AML-193 (cell line): ENCODE measurements at regions not wholly inside any gene's neighbourhood (a gene's known extent, or its start where the extent isn't known, plus 50 kb on each side); places are given as distances from the start of the nearest gene placed in this dataset.
"Not testable (repeated sequence)": the region's sequence is repeated elsewhere in the genome, so short reads cannot be mapped to it uniquely, and the experiment has no call there.

ENCODE experiments used
- DNase-seq, 2 experiments: peaks; one replicate each; lab custom pipeline; 2025; lab: John Stamatoyannopoulos, UW

DNA sequence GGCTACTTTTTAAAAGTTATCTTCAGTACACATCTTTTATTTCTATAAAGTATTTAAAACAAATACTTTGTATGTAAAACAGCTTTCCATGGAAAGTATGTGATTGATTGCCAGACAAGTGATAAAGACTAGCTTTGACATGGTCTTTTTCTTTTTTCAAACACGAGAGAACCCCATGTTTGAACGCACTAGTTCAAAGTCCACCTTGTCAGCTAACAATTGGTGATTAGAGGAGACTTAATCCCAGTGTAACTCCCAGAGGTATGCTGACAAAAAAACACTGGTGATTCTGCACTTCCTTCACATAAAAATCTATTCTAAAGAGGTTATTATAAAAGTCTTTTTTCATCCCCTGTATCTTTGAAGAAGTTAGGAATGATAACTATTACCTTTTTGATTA lies 438.1 kb downstream of the GJA1 start:
- DNase-seq, result no peak

DNA sequence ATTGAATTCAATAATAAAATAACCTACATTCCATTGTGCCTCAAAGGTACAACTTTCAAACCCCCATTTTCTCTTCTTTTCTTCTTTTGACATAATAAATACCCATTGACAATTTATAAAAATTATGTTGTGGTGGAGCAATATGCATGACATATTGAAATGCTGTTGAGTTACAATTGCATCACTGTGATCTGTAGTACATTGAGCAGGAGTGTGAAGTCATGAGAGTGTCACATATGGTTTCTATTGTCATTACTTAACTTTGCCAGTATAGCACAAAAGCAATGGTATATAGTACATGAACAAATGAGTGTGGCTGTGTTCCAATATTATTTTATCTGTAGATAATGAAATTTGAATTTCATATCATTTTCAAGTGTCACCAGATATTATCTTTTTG lies 441.3 kb downstream of the GJA1 start:
- DNase-seq, result no peak

DNA sequence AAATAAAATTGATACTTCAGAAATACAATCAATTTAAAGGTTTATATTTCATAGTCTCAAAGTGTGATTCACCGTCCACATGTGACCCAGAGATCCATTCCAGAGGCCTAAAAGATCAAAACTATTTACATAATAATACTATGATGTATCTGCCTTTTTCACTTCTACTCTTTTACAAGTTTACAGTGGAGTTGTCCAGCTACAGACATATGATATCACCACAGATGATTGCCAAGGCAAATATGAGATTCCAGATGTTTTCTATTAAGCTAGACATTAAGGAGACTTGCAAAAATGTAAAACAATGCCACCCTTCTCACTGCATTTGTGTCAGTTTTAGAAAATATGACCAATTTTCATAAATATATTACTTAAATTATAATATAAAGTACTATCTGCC lies 443.7 kb downstream of the GJA1 start:
- DNase-seq, result no peak

DNA sequence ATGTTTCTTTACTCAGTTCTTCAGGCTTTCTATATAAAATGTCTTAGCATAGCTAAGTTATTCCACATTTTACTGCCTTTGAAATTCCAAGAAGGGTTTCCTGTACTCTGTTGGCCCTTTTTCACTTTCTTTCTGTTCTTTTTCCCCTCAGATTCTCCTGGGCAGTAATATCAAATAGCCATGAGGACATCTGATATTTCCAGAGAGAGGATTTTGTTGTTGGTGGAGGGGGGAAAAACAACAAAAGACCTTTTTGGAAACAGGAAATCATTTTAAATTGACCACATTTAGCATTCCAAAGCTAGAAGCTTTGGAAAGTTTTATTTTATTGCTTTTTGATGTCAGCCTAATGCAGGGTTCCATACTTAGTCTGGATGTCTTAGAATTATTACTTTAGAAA lies 445.4 kb downstream of the GJA1 start:
- no peak for DNase-seq

DNA sequence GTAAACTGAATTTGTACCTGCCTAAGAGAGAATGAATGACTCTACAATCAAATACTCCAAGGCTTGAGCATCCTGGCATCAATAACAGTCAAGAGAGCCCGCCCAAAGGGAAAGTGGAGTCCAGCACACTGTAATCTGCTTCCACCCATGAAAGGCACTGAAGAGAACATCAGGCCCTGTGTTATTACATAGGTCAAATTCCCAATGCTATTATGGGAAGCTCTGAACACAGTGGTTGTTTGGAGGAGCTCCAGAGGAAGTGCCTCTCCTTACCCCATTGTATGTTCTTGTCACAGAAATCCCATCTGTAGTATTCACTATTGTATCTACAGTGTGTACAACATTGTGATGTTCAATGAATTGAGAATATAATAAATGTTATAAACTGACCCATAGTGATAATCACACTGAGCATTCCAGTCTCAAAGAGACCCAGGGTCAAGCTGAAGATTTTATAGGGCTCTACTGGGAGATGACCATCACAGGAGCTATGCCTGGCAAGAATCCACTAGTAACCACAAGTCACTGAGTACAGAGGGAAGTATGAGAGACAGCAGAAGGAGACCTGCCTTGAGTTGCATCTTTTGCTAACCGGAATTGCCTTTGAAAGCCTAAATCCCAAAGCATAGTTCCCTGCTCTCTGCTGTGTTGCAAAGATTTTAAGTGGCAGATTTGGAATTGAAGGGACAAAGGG lies 446.7 kb downstream of the GJA1 start:
- no peak for DNase-seq

DNA sequence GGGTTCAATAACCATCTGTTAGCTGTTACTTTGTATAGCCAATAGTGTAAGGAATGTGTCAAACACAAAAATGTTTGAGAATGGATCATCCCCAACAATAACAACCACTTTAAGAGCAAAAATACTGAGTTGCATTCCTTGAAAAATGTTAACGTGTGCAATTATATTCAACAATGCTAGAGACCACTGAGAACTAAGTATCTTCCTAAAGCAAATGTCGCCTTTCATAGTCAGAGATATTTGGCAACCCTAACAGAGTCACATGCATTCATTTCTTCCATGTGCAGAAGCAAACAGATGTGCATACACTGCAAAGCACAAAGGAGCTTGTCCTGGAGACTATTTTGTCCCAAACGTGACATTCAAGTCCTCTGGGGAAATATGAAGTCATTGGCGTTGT lies 448.6 kb downstream of the GJA1 start:
- DNase-seq, result no peak

DNA sequence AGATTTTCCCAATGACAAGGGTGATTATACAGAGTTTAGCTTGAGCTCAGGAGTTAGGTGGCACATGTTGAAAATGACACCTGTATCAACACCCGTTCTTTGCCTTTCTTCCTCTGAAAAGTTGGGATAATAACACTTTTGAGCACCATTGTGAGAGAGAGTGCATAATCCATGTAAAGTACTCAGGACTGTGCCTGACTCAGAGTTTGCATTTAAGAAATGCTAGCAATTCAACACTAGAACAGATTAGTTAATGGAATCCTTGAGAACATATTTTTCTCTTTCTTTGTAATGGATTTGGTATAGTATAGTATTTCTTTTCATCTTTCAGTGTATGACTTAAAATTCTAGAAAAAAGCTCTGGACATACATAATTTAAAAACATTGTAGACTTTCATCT lies 449.2 kb downstream of the GJA1 start:
- DNase-seq, result no peak

DNA sequence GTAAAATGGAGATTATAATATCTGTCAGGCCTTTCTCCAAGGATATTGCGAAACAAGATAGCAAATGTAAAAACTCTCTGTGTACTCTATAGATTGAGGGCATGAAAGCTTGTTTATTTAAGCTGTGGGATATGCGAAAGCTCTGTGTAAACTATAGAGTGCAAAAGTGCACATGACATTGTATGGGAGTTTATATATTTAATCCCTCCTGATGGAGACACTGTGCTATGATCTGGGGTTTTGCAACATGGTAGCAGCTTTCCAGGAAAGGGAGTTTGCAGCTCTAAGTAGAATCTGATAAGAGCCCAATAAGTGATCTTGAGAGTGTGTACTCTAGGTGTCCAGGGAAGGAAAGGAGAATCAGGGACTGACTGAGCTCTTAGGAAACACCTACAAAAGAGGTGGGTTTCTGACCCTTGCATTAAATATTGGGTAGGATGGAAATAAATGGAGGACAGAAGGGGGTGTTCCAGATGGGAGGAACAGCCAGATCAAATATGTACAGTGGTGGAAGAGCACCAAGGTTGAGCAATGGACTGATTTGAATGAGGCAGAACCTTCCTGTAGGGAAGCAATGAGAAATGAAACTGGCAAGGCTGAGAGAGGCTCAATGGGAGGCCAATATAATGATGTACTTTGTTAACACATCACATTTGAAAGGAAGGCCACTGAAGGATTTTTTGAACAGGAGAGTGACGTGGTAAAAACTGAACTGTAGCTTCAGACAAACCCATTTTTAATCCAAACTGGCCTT lies 450.1 kb downstream of the GJA1 start:
- no peak for DNase-seq

DNA sequence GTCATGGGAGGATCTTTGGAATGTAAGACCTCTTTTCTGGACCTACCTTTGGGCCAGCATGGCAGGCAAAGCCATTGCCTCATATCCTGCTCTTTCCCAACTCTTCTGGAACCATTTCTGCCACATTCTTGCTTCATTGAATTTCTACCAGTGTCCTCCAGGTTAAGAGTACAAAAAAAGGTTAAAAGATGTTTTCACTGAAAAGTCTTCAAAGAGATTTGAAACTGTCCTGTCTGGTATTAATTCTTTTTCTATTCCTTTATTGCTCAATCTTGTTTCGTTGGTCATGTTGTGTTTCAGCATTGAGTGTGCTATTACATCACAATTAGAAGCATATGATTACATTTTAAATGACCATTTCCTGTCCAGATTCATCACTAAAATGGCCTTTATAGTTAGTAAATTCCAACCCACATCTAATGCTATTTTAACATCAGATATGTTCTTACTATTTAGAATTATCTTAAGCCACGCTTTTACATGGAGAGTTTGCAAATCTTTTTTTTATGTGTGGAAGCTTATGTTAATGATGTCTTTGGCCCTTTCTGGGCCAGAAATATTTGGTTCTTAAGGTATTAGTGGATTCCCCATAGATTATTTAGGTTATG lies 450.9 kb downstream of the GJA1 start:
- DNase-seq, result no peak

DNA sequence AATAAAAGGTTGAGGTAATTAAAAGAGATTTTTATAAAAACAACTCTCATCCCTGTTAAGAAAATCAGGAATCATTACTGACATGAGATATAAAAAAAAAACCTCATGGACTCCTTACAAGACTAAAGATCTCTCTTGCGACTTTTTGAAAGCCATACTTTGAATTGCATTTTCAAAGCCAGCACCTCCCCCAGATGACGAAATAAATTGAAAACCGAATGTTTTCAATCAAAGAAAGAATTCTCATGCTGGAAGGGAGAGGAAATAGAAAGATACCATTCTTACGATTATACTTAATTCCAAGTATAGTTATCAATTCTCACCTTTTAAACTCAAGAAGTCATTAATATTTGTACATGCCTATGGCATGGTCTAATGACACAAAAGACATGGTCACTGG lies 452.3 kb downstream of the GJA1 start:
- DNase-seq, result no peak

DNA sequence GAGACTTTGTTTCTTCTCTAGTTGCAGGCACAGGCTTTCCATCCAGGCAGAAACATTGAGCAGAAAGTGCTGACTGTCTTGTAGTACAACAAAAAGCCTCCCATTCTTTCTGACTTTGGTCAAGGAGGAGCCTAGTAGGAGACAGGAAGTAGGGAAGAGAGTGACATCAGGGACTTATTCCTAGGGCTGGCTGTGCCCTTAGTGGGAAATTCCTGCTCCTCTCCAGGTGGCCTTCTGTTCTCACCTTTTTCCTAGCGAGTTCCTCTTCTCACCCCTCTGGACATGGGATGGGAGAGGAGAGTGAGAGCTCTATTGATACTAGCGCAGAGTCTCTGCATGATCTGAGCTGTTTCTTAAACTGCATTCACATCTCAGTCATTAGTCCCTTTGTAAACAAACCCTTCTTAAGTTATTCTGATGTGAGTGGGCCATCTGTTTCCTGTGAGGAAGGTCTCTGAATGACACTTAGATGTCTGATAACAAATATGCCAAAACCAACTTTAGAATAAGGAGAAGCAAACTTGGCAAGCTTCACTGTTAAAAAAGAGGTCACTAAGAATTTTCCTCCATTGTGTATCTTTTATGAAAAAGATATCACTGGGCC lies 455.0 kb downstream of the GJA1 start:
- no peak for DNase-seq

DNA sequence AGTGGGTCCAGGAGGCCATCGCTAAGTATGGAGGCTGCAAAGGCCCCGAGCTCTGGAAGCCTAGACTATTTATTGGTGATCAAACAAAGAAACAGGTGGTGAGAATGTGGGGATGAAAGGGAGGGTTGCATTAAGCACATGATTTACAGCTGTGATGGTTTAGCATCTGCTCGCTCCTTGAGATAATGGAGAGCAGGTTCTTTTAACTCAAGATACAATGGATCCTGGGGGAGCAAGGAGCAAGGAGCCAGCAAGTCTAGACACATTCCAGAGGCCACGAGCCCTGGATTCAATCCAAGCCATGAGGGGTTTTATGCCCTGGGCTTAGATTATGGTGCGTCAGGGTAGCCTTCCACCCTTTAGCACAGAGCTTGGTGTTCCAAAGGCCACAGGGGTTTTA lies 460.3 kb downstream of the GJA1 start:
- DNase-seq, result not testable (repeated sequence)

DNA sequence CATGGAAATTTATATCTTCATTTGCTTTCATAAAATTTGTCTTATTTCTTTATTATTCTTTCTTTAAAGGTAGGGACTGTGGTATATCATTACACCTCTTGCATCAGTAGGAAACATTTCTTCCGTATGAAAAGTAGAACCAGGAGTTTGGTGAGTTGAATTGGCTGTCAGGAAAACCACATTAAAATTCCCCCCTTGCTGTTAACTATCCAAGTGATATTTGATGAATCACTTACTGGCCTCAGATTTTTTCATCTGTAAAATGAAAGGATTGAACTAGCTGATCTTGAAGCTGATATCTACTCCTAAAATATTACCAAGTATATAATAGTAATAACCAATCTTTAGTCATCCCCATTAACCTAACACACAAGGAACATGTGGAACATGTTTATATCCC lies 460.9 kb downstream of the GJA1 start:
- DNase-seq, result no peak

DNA sequence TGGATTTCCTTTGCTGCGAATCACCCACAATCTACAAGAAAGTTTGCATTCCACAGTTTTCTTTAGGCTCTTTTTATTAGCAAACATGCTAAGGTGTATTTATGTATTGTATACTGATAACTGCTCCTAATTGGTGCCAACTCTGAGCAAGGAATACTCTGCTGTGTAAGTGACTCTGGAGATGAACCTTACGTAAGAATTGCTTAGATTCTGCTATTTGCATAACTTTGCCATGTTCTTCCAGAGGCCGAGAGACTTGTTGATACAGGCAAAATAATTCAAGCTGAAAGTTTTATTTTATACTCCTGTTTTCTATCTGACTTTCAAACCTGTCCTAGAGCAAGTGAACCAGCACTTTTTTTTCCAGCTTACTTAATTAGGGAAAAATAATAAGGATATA lies 461.3 kb downstream of the GJA1 start:
- DNase-seq, result no peak

DNA sequence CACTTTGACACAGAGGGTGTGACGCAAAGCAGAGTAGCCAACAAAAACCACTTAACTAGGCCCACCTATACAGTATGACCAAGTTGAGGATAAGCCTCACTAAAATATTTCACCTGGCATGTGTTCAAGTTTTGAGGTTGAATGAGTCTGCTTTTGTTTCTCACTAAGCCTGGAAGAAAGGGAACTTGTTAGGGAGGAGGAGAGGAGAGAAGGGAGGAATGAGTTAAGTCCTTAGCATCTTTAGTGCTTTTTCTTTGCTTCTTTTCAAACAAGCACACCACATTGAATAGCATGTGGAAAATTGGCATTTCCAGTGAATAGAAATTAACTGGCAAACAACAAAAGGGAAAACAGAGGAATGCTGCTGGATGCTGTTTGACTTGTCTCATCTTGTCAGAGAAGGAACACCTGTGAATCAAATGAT lies 461.9 kb downstream of the GJA1 start:
- no peak for DNase-seq

DNA sequence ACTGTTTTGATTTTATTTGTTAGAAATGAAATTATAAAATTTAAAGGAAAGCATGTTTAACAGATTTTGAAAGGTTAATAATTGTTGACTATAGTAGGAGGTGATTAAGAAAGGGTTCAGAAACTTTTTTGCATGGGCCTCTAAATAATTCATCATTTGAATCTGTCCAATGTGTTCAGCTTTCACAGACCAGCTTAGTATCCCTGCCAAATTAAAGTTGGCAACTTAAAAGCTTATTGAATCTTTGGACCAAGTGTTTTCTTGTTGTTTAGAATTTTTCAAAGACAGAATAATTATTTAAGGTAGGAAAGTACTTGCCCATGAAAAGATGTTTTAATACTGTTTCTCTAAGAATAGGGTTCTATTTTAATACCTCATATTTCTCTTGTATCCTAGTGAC lies 466.0 kb downstream of the GJA1 start:
- DNase-seq, result no peak

DNA sequence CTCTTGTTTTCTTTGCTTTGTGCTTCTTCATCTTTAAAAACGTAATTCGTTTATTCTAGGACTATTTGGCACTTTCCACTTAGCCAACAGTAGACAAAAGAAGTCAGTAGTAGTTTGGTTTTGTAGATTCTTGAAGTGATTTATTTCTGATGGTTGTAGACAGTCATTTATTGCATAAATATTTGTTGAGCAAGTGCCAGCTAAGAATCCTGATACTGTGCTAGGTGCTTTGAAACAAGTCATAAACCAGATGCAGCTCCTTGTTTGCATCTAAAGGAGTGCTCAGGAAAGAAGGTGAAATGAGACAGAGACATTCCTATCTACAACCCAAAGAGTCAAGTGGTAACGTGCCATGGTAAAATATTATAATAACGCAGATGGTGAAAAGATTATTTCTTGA lies 469.1 kb downstream of the GJA1 start:
- no peak for DNase-seq

DNA sequence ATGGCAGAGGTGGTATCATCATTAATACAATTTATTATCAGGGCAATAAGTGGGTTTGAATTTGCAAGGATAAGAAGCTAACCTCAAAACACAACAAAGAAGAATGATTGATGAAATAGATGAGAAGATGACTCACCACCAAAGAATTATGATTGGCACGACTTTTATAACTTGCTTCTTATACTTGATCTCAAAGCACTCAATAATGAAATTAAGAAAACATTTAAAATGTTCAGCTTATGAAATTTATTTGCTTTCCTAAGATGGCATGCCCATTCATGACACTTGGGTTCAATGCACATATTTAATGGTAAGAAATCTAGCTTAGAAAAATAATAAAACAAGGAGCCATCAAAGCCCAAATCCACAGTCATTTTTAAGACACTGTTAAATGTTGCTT lies 477.5 kb downstream of the GJA1 start:
- DNase-seq, result no peak

DNA sequence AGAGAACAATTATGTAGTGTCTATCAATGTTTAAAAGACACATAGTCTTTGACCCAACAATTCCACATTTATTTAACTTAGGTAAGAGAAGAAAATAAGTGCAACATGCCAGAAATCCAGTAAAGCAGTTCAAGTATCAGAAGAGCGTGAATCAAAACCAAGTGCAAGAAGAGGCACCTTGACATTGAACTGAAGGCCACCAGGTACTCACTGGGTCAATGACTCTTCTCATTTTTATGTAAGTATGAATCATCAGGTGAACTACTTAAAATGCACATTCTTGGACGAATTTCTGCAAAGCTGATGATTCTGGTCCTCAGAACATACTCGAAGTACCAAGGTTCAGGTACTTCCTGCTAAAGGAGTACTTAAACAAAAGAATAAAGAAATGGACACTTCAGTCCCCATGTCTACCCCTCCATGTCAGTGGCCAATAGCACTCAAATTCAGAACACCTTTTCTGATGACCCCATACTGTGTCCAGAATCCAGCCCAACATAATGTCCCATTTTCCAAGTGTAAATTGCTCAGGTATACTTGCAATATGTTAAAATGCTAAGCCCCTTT lies 481.9 kb downstream of the GJA1 start:
- no peak for DNase-seq

DNA sequence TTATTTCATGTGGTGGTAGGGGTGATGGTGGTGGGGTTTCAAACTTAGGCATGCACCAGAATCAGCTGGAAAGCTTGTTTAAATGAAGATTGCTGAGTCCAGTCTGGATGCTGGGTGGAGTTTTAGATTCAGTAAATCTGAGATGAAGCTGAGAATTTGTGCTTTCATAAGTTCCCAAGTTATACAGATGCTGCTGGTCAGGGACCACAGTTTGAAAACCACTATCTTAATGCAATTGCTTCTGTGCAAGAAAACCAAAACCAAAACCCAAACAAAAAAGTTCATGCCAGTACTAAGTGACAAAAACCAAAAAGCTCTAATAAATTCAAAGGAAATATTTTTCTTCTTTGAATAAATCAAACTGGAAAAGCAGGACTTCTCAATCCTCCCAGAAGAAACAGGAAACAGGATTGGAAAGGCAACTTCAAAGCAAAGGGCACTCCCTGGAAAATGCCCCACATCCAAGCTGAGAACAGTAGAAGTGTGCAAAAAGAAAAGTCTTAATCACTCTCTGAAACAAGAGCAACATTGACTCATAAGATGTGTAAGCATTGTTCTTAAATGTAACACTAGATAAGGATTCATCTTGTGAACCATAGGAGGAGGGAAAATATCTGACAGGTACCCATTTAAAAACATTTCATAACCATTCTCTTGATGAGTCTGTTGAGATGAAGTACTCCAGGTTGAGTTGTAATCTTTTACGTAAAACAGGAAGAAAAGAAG lies 481.5 kb upstream of the HSF2 start:
- no peak for DNase-seq

DNA sequence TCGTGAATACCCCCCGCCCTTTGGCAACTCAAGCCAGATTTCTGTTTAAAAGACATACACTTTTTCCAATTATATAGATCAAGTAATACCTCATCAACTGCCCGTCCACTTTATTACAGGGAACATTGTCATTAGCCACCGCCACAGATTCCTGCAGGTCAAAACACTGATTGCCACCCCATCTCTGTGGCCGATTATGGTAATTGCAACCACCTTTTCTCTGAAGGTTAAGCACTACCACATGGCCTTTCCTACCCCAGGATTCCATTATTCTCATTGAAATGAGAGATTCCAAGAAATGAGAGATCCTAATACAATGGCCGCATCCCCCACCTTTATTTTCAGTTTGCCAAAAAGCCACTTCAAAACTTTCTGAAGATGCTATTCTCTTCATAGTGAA lies 478.8 kb upstream of the HSF2 start:
- DNase-seq, result no peak

DNA sequence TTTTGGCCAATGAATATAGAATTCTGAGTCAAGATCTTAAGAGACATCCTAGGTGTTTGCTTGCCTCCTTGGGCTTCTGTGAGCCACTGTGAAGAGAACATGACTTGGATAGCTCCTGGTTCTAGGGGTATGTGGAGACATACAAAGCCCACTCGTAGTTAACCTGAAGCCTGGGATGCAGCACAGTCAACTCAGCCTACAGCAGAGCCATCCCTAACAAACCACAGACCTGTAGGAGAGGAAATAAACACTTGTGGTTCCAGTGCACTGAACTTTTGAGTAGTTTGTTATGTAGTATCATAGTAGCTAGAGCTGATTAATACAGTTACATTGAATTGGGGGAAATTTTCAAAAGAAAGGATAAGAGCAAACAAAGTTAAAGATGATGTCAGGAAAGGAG lies 474.4 kb upstream of the HSF2 start:
- DNase-seq, result no peak
